ENCODE measurements at regions not wholly inside any gene's neighbourhood (a gene's known extent, or its start where the extent isn't known, plus 50 kb on each side); places are given as distances from the start of the nearest gene placed in this dataset.

DNA sequence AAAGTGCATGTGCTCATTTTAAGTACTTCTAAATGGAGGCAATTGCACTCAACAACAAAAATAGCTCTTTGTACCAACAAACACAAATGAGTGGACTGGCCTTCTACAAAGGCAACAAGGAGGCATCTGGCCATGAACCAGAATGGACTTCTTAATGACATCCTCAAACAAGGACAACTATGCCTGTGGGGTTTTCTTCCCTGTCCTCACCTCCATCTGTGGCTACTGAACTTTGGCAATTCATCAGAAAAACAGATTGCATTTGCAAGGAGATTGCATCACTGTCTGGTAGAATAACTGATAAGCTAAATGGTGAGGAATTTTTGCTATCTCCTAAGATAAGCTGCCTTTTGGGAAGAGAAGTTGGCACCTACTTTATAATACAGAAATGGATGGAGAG lies 447.3 kb upstream of the CCNG1 start:
- TF ChIP-seq, protein P1, sequence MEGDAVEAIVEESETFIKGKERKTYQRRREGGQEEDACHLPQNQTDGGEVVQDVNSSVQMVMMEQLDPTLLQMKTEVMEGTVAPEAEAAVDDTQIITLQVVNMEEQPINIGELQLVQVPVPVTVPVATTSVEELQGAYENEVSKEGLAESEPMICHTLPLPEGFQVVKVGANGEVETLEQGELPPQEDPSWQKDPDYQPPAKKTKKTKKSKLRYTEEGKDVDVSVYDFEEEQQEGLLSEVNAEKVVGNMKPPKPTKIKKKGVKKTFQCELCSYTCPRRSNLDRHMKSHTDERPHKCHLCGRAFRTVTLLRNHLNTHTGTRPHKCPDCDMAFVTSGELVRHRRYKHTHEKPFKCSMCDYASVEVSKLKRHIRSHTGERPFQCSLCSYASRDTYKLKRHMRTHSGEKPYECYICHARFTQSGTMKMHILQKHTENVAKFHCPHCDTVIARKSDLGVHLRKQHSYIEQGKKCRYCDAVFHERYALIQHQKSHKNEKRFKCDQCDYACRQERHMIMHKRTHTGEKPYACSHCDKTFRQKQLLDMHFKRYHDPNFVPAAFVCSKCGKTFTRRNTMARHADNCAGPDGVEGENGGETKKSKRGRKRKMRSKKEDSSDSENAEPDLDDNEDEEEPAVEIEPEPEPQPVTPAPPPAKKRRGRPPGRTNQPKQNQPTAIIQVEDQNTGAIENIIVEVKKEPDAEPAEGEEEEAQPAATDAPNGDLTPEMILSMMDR (IDR thresholded peaks at IDR 0.05; ENCODE audit: insufficient read depth, low read length, poor library complexity, severe bottlenecking) = no peak
- no peak for TF ChIP-seq EZH2phosphoT487 (conservative IDR thresholded peaks at IDR 0.05; ENCODE audit: low read length)

Measured in SU-DHL-6 (cell line).